ENCODE measurements at regions not wholly inside any gene's neighbourhood (a gene's known extent, or its start where the extent isn't known, plus 50 kb on each side); places are given as distances from the start of the nearest gene placed in this dataset.
A peak's percentile ranks its signal among the peaks of the same experiment; 100 is the strongest.

DNA sequence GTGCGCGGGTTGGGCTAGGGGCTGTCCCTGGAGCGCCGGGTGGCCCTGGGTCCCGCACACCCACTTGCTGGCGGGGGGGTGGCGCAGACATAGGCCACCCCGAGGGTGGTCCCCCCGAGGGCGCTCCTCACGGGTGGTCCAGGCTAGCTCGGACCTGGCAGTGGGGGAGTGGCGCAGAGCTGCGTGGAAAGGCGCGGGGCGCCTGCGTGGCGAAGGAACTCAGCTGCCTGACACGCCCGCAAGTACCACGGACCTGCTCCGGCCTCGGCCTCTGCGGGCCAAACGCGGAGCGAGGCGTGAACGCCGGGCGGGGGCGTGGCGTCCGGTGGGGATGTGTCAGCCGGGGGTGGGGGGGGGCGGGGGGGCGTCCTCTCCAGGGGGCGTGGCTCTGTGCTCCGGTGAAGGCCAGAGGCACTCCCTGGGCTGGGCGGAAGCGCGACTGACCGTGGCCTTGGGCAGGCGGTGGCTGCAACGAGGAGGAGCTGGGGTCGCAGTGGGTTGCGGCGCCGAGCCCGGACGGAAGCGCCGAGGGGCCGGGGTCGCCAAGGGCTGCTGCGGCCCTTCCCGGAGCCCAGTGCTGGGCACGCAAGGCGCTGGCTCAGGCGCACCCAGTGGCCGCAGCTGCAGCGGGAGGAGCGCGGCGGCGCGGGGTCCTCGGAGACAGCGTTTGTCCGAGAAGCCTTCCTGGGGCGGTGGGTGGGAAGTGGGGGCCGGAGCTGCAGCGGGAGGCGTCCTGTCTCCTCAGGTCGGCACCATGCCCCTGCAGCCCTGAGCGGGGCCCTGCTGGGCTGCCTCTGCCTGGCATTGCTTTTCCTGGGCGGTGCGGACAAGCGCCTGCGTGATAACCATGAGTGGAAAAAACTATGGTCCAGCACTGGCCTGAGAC, 58.9 kb upstream of the NUPR2 start:
- 13% methylated on average over 8 of the region's 81 CpGs for WGBS (ENCODE audit: insufficient coverage, low coverage, low lambda C conversion rate, missing lambda C conversion rate)
- Histone ChIP-seq H3K4me1 (no peaks in the 10 kb centered on the region), H3K9me3 (no peaks in the 10 kb centered on the region), H3K27me3 (no peaks in the 10 kb centered on the region), H3K36me3 (no peaks in the 10 kb centered on the region), H3K27ac (no peak overlapping the region), H3K4me3 (peak overlapping the region; percentile 18 to 42 (median 23))
- DNase-seq (peak; percentile 47 to 58 (median 52)), ATAC-seq (peak; percentile 58 to 71 (median 68))
- intact Hi-C loops (cut with DNase I) = no loop called here
- TF ChIP-seq, protein P1, sequence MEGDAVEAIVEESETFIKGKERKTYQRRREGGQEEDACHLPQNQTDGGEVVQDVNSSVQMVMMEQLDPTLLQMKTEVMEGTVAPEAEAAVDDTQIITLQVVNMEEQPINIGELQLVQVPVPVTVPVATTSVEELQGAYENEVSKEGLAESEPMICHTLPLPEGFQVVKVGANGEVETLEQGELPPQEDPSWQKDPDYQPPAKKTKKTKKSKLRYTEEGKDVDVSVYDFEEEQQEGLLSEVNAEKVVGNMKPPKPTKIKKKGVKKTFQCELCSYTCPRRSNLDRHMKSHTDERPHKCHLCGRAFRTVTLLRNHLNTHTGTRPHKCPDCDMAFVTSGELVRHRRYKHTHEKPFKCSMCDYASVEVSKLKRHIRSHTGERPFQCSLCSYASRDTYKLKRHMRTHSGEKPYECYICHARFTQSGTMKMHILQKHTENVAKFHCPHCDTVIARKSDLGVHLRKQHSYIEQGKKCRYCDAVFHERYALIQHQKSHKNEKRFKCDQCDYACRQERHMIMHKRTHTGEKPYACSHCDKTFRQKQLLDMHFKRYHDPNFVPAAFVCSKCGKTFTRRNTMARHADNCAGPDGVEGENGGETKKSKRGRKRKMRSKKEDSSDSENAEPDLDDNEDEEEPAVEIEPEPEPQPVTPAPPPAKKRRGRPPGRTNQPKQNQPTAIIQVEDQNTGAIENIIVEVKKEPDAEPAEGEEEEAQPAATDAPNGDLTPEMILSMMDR (IDR thresholded peaks at IDR 0.05) = no peak
- TF ChIP-seq POLR2A (IDR thresholded peaks at IDR 0.05) = no peak

DNA sequence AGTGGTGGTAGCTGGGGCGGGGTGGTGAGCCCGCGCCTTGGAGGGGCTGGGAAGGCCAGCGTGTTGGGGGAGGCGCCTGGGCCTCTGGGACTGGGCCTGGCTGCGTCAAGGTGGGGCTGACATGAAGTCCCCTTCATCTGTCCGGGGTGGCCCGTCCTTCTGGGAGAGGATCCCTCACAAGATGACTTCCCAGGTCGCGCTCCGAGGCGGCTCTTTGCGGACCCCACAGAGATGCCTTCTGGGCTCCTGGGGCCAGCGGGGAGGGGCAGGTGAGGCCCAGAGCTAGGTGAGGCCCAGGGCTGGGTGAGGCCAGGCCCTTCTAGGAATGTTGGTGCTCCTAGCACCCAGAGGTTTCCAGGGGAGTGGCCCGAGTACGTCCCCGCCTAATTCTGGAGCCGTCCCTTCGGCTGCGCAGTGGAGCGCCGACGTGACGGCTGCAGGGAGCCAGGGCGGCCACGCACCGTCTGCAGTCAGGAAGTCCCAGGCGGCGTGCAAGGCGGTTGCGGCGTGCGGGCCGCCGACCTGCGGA, 58.2 kb upstream of the NUPR2 start:
- no peak for DNase-seq
- no peak overlapping the region for H3K4me3 ChIP-seq
- intact Hi-C loops (cut with DNase I) = no loop called here
- WGBS (ENCODE audit: insufficient coverage, low coverage, low lambda C conversion rate, missing lambda C conversion rate) = 80% methylated on average over 5 of the region's 36 CpGs
- no peak overlapping the region for H3K27ac ChIP-seq
- TF ChIP-seq POLR2A (IDR thresholded peaks at IDR 0.05) = no peak
- TF ChIP-seq, protein P1 (IDR thresholded peaks at IDR 0.05) = no peak
- peak in 1 of 4 donors; percentile 24 for ATAC-seq
- no peaks in the 10 kb centered on the region for H3K36me3 ChIP-seq
- no peaks in the 10 kb centered on the region for H3K9me3 ChIP-seq
- no peaks in the 10 kb centered on the region for H3K4me1 ChIP-seq
- no peaks in the 10 kb centered on the region for H3K27me3 ChIP-seq

Small RNA genes in the stretch of these regions (small RNA-seq; reads per million reads assigned to genes)
- gene AC092447.9 = 0 reads per million in 2 experiments
- gene RNU6-1052P = 0 reads per million in 2 experiments
- gene RNU6-1335P = 0 reads per million in 2 experiments
- gene SEPT14P24 = 0 reads per million in 2 experiments

All from right lobe of liver (tissue), 6 donors.